ENCODE measurements at regions not wholly inside any gene's neighbourhood (a gene's known extent, or its start where the extent isn't known, plus 50 kb on each side); places are given as distances from the start of the nearest gene placed in this dataset.

DNA sequence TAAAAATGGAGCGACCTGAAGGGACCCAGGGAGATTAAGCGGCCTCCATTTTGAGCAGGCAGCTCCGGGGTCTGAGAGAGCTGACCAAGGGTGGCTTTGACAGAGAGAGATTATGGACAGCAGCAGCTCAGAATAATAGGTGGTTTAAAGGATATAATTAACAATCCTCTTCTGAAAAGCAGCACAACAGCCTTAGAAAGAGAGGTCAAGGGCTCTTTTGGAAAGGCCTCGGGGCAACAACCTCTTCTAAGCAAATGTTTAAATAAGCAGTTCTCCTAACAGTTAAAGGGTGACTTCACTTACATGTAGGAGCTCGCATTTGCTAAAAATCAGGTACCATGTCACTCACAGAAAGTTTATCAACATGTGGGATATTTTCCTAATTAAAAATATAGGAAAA lies 87.2 kb upstream of the FRMD6 start (continued):
- TF ChIP-seq, protein P1, sequence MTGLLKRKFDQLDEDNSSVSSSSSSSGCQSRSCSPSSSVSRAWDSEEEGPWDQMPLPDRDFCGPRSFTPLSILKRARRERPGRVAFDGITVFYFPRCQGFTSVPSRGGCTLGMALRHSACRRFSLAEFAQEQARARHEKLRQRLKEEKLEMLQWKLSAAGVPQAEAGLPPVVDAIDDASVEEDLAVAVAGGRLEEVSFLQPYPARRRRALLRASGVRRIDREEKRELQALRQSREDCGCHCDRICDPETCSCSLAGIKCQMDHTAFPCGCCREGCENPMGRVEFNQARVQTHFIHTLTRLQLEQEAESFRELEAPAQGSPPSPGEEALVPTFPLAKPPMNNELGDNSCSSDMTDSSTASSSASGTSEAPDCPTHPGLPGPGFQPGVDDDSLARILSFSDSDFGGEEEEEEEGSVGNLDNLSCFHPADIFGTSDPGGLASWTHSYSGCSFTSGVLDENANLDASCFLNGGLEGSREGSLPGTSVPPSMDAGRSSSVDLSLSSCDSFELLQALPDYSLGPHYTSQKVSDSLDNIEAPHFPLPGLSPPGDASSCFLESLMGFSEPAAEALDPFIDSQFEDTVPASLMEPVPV (CRISPR knock-in tag; IDR thresholded peaks at IDR 0.05), result no peak
- TF ChIP-seq MAFG (CRISPR knock-in tag; IDR thresholded peaks at IDR 0.05), result no peak

DNA sequence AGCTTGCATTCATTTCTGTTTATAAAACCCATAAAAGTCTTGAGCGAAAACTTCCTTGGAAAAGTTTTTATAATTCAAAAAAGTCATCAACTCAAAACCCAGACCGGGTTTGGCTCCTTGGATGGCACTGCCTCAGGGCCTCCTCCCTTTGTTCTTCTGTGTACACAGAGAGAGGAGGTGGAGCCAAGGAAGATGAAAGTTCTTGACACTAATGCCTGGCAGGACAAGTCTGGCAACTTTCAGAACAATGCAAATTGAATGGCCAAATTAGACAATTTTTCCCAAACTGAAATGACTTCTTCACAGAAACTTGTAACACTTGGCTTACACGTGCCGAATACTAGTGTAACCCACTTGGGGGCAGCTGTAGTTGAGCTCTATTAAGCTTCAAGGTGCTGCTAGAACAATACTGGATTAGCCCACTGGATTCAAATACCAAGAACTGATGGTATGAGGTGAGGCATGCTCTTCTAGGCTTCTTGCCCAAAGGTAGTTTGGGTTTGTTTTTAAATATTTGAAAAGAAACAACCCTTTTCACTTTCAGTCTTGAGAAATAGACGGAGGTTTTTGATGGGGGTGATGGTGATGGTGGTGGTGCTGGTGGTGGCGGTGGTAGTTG lies 86.6 kb upstream of the FRMD6 start:
- no peak overlapping the region for H3K9ac ChIP-seq (ENCODE audit: insufficient read depth, low read depth, low read length)
- in situ Hi-C loops (cut with HindIII; ENCODE audit: extremely low pct_ligation_motif_present, low pct_unique_long_range_greater_than_20kb) (no loop called here), intact Hi-C loops (cut with micrococcal nuclease; ENCODE audit: unreplicated experiment) (no loop called here)
- peaks cover 16% of the 10 kb centered on the region for H3K4me1 ChIP-seq (ENCODE audit: insufficient read depth, low read length)
- H3K27ac ChIP-seq (ENCODE audit: extremely low read length, insufficient read depth, low read length), result no peak overlapping the region
- ChIA-PET POLR2A (no interaction called here), CTCF (ENCODE audit: low intra/inter-chr PET ratio, low total read pairs) (no interaction called here)
- H3K79me2 ChIP-seq (ENCODE audit: insufficient read depth, low read length), result no peaks in the 10 kb centered on the region
- DNase-seq (ENCODE audit: low spot score) (no peak), ATAC-seq (no peak), FAIRE-seq (no peak)
- TF ChIP-seq, protein P2, sequence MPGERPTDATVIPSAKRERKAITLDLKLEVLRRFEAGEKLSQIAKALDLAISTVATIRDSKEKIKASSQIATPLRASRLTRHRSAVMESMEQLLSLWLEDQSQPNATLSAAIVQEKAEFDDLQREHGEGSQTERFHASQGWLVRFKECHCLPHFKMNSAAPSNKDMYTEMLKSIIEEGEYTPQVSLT (CRISPR knock-in tag; IDR thresholded peaks at IDR 0.05; ENCODE audit: borderline replicate concordance, low read depth), result no peak
- no peak for TF ChIP-seq HINFP (CRISPR knock-in tag; IDR thresholded peaks at IDR 0.05; ENCODE audit: low read depth)
- TF ChIP-seq ISX (CRISPR knock-in tag; conservative IDR thresholded peaks at IDR 0.05), result no peak
- no peak for TF ChIP-seq GMEB1 (CRISPR knock-in tag; IDR thresholded peaks at IDR 0.05; ENCODE audit: borderline replicate concordance)
- no peak for TF ChIP-seq FIP1L1 (IDR thresholded peaks at IDR 0.05; ENCODE audit: borderline replicate concordance, insufficient read depth, low read depth, low read length)
- no peak for TF ChIP-seq HMG20A (CRISPR knock-in tag; IDR thresholded peaks at IDR 0.05; ENCODE audit: borderline replicate concordance)
- TF ChIP-seq SRSF4 (IDR thresholded peaks at IDR 0.05; ENCODE audit: low read depth, low read length, poor library complexity, severe bottlenecking), result no peak
- TF ChIP-seq ZSCAN25 (CRISPR knock-in tag; IDR thresholded peaks at IDR 0.05), result no peak
- no peak for TF ChIP-seq FOXM1 (CRISPR knock-in tag; IDR thresholded peaks at IDR 0.05)
- TF ChIP-seq TBL1XR1 (IDR thresholded peaks at IDR 0.05; ENCODE audit: borderline replicate concordance, low read length, partially characterized antibody), result no peak
- no peak for TF ChIP-seq RFXANK (CRISPR knock-in tag; IDR thresholded peaks at IDR 0.05)
- H2AFZ ChIP-seq (ENCODE audit: low read length), result no peak overlapping the region
- no peaks in the 10 kb centered on the region for H3K36me3 ChIP-seq (replicated peaks in 1 of 2; ENCODE audit: control insufficient read depth in 1 of 2, insufficient read depth in 2 of 2, low read length in 2 of 2)
- H3K4me2 ChIP-seq (ENCODE audit: low read depth, low read length), result no peak overlapping the region
- no peaks in the 10 kb centered on the region for H3K9me3 ChIP-seq (ENCODE audit: low read length)
- no TSS peak for BruUV-seq (replicated peaks)
- WGBS (ENCODE audit: low lambda C conversion rate), result 60% methylated on average over 6 of the region's 6 CpGs
- no peaks in the 10 kb centered on the region for H4K20me1 ChIP-seq (ENCODE audit: insufficient read depth, low read length)
- H3K4me3 ChIP-seq (replicated peaks in 1 of 3; ENCODE audit: insufficient read depth in 1 of 3, low read depth in 2 of 3, low read length in 3 of 3), result no peak overlapping the region
- H3K27me3 ChIP-seq (ENCODE audit: control insufficient read depth in 1 of 2, insufficient read depth in 2 of 2, low read length in 2 of 2), result no peaks in the 10 kb centered on the region; a peak in 1 of 5 replicates

Data from HepG2 (cell line).